ENCODE measurements at regions not wholly inside any gene's neighbourhood (a gene's known extent, or its start where the extent isn't known, plus 50 kb on each side); places are given as distances from the start of the nearest gene placed in this dataset.

- in situ Hi-C loops (cut with HindIII; ENCODE audit: low pct_unique_long_range_greater_than_20kb, low sequenced_read_pairs), result no loop called here
- ChIA-PET CTCF (no interaction called here), POLR2A (no interaction called here)
- BruUV-seq (replicated peaks), result no TSS peak
- Histone ChIP-seq H3K9me3 (ENCODE audit: control insufficient read depth, insufficient read depth, low read depth, low read length) (no peaks in the 10 kb centered on the region), H3K27ac (ENCODE audit: low read length) (no peak overlapping the region; the same call in 1 of the 2 replicates), H3K4me3 (ENCODE audit: low read depth in 2 of 2, low read length in 2 of 2) (no peak overlapping the region), H3K4me1 (ENCODE audit: control insufficient read depth, insufficient read depth, low read length) (no peaks in the 10 kb centered on the region; the same call in 1 of the 2 replicates), H3K36me3 (ENCODE audit: control insufficient read depth, insufficient read depth, low read length) (no peaks in the 10 kb centered on the region), H3K27me3 (ENCODE audit: control insufficient read depth, insufficient read depth, low read length) (no peaks in the 10 kb centered on the region)
- DNase-seq (ENCODE audit: low read depth, low spot score) (no peak), ATAC-seq (no peak)
- TF ChIP-seq REST (IDR thresholded peaks at IDR 0.05; ENCODE audit: insufficient read depth in 1 of 2, low read depth in 2 of 2, low read length in 1 of 2) (no peak), POLR2AphosphoS5 (IDR thresholded peaks at IDR 0.05; ENCODE audit: low read depth, low read length) (no peak), SIN3A (IDR thresholded peaks at IDR 0.05; ENCODE audit: borderline replicate concordance, insufficient read depth, low read depth, low read length) (no peak), CTCF (IDR thresholded peaks at IDR 0.05) (no peak), TCF7L2 (IDR thresholded peaks at IDR 0.05; ENCODE audit: low read depth, low read length) (no peak)
- intact Hi-C loops (cut with micrococcal nuclease; ENCODE audit: unreplicated experiment), result no loop called here
Measured at GRCh38 chr5:58013542-58014258, 446.2 kb downstream of the PLK2 start.

GRCh38 chr5:58012801-58013315 lies 447.0 kb downstream of the PLK2 start:
- Histone ChIP-seq H3K36me3 (ENCODE audit: control insufficient read depth, insufficient read depth, low read length) (no peaks in the 10 kb centered on the region), H3K4me3 (ENCODE audit: low read depth in 2 of 2, low read length in 2 of 2) (no peak overlapping the region), H3K9me3 (ENCODE audit: control insufficient read depth, insufficient read depth, low read depth, low read length) (no peaks in the 10 kb centered on the region), H3K27me3 (ENCODE audit: control insufficient read depth, insufficient read depth, low read length) (no peaks in the 10 kb centered on the region), H3K27ac (ENCODE audit: low read length) (no peak overlapping the region), H3K4me1 (ENCODE audit: control insufficient read depth, insufficient read depth, low read length) (no peaks in the 10 kb centered on the region; the same call in 1 of the 2 replicates)
- POLR2A ChIA-PET, result no interaction called here
- no peak for ATAC-seq
- no TSS peak for BruUV-seq (replicated peaks)
- in situ Hi-C loops (cut with HindIII; ENCODE audit: low pct_unique_long_range_greater_than_20kb, low sequenced_read_pairs) (no loop called here), intact Hi-C loops (cut with micrococcal nuclease; ENCODE audit: unreplicated experiment) (no loop called here)
- DNase-seq (ENCODE audit: low read depth, low spot score), result no peak
- TF ChIP-seq TCF7L2 (IDR thresholded peaks at IDR 0.05; ENCODE audit: low read depth, low read length) (no peak), CTCF (IDR thresholded peaks at IDR 0.05) (no peak), SIN3A (IDR thresholded peaks at IDR 0.05; ENCODE audit: borderline replicate concordance, insufficient read depth, low read depth, low read length) (no peak), REST (IDR thresholded peaks at IDR 0.05; ENCODE audit: insufficient read depth in 1 of 2, low read depth in 2 of 2, low read length in 1 of 2) (no peak), POLR2AphosphoS5 (IDR thresholded peaks at IDR 0.05; ENCODE audit: low read depth, low read length) (no peak)
- CTCF ChIA-PET, result no interaction called here

Data from Panc1 (cell line).